ENCODE measurements at regions not wholly inside any gene's neighbourhood (a gene's known extent, or its start where the extent isn't known, plus 50 kb on each side); places are given as distances from the start of the nearest gene placed in this dataset.
A peak's percentile ranks its signal among the peaks of the same experiment; 100 is the strongest.

DNA sequence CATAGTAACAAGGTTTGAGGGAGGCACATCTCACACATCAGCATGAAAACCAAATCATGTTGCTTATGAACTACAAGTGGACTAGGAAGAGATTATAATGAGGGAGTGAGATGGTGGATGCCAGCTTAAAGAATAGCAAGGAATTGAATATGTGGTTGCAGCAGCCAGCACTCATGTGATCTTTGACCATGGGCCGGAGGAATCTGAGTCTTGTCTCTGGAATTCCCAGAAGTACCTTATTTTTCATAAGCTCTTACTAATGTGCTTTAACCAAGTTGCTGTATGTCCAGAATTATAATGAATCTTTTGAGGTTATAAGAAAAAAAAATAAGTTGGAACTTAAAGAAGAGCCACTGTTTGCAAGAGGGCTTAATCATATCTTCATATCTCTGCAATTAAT lies 97.0 kb downstream of the DISP1 start:
- DNase-seq (ENCODE audit: low read depth in 2 of 2) = no peak

DNA sequence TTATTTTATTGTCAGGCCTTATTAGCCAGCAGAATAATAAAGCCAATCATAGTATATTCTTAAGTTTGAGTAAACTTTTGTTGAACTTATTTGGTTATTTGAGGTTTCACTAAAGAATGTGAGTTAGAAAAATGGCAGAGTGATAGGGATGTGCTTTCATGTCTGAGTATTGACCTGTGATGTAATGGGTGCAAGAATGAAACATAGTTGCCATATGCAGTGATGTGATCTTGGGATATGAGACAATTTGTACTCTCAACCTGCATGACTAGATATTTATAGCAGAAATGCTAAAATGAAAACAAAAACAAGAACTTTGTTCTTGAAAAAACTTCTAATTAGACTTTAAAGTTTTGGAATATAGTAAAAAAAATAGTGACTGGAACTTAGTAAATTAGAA lies 97.9 kb downstream of the DISP1 start:
- DNase-seq (ENCODE audit: low read depth in 2 of 2) = no peak

DNA sequence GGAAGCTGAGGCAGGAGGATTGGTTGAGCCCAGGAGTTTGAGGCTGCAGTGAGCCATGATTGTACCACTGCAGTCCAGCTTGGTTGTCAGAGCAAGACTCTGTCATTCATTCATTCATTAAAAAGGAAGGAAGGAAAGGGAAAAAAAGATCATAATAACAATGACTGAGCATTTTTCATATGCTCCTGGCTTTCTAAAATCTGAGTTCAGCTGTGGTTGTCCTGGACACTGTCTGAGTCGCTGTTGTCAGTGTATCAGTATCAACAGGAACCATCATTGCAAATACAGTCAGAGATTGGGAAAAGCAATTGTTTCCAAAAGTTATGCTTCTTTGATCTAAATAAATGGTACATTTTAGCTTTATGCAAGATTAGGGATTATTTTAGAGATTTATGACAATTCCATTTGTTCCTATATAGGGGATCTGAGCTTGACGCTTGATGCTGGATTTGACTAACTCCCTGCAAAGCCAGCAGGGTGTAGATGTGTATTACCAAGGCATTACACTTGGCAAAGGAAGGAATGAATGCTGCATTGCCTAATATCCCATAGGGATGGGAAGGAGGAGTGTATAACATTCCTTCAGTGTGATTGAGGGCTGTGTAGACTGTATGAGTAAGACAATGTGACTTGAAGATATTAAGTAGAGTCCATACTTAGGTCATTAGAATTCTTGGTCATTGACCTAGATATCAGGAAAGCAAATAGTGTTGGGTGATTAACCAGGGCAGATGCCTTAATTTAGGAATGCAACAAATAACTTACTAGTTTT lies 100.2 kb downstream of the DISP1 start:
- peak; percentile 23 to 57 for DNase-seq (ENCODE audit: low read depth in 2 of 2)

DNA sequence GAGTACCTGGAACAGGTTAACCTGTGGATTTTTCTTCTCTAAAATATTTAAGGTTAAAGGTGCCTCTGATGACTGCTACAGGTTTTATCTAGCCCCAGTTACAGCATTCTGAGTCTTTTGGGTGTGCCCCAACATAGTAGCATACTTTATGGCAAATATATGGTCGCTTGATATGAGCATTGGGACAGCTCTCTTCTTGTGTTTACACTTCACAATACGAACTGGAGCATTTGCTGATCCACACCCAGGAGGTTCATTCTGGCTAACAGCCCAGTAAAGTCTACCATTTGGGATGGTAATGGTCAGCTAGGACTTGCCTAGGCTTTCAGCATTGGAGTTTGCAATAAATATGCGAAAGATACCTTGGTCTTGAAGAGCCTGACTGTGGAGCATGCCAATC lies 101.3 kb downstream of the DISP1 start:
- no peak for DNase-seq (ENCODE audit: low read depth in 2 of 2)

DNA sequence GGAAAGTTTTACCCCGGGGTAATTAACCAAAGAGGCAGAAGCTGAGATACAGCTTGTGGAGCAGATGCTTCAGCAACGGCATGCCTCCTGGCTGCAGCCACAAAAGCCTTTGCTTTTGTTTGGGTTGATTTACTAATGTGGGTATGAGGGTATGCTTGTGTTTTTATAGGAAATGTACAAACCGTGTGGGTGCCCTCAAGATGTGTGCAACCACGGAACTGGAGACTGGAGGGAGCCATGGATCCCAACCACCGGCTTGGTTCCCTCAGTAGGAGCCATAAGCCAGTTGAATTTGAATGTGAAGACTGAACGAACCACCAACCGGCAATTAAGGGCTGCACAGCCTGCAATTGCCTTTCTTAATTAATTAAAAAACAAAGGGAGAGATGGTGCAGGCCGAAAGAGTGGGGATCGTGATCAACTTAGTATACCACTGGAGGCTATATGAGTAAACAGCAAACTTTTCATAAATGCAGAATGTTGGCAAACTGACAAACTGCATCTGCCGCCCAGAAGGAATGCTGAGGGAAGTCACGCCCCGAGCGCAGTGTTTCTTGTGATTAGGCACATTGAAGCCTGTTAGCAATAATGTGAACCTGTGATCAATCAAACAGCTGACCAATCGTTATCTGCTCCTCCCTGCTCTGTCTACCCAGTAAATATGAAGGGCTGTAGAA lies 104.1 kb downstream of the DISP1 start:
- no peak for DNase-seq (ENCODE audit: low read depth in 2 of 2)

DNA sequence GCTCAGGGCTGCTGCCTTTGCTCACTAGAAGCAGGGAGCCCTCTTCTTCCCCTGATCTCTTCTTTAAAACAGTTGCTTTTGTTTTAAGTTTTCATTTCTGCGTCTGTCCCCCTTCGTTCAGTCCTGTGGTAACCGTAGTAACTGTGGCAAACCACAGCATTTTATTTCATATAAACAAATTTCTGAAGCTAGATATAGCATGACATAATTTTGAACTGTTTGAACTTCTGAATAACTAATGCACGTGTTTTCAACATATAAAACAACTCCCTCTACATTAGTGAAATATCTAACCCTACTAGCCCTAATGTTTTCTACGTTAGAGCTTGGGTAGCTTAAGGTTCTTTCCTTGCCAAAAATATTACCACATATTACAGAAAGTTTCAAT lies 104.6 kb downstream of the DISP1 start:
- no peak for DNase-seq (ENCODE audit: low read depth in 2 of 2)

DNA sequence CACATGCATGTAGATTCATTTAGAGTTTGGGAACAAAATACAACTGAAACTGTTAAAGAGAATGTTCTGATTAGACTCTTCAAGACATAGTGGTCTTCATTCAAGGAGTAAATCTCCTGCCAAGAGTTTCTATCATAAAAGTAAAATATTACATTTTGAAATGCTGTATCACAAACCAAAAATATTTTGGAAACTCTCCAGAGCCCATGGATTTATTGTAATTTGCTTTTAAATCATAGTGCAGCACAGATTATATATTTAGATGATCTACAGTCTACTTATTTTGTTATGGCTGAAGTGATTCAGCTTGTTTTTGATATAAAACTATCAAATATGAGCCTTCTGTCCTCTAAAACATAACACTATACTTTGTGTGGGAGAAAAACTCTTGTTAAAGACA lies 105.3 kb downstream of the DISP1 start:
- no peak for DNase-seq (ENCODE audit: low read depth in 2 of 2)

DNA sequence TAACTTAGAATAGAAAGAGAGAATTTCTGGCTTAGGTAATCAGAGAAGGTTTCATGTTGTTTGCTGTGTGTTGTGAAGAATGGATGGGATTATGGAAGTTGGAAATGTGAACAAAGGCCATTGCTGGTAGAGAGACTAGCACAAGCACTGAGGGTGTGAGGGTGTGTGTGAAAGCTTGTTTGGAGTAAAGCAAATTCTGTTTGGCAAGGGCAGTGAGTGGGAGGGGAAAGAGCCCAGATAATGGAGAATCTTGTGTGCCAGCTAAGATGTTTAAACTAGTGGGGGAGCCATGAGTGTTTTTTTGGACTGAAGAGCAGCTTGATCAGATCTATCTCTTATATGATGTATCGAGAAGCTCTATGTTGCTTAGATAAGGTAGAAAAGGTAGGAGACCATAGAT lies 107.1 kb downstream of the DISP1 start:
- no peak for DNase-seq (ENCODE audit: low read depth in 2 of 2)

DNA sequence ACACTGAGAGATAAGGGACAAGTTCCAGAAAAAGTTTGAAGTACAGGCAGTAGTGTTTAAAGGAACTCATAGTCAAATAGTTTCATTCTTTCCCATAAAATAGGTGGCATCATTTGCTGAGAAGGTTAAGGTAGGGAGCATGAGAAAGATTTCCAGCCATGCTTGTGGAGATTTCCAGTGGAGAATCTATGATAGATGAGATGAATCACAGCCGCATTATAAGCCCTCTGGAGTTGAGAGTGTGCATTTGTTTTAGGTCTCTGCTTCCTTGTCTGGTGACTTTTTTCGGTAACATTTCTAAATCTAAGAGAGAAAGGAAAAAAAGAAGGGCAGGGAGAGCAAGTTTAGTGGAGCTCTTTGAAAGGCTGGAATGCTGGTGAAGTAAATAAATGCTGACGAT lies 108.7 kb downstream of the DISP1 start:
- no peak for DNase-seq (ENCODE audit: low read depth in 2 of 2)

DNA sequence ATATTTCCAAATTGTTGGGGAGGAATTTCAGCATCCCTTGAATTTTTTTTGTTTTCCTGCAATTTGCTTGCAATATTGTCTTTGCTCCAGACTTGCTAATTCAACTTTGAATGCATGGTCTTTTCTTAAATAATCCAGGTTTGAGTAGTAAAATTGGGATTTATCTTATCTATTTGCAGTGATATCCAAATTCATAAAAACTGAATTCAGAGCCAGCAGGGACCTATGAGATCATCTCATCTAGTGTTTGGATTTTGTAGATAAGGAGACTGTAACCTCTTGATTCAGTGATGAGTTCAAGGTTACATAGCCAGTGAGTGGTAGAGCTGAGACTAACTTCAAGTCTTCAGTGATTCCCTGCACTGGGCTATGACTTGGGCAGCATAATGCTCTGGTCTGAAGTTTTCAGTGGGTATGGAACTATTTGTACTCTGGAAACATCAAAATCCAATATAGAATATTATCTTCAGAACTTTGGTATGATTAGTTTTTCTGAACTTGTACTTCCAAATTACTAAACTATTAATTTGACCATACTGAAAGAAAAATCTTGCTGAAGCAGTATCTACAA lies 109.4 kb downstream of the DISP1 start:
- no peak for DNase-seq (ENCODE audit: low read depth in 2 of 2)

DNA sequence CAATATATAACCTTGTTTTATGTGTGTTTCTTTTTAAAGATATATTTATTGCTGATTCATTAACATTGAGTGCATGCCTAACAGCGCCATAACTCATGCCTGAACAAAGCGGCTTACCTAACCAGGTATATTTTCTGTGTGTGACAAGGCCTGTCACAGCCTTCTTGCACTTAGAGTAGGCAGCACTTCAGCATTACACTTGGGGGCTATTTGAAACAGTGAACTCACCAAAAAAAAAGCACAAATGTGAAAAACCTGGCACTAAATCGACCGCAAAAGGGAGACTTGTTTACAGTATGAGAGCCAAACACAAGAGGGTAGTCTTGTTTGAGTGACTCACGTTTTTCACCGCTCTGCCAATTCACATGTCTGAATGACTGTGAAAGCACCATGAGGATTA lies 111.7 kb downstream of the DISP1 start:
- peak; percentile 18 to 31 for DNase-seq (ENCODE audit: low read depth in 2 of 2)

DNA sequence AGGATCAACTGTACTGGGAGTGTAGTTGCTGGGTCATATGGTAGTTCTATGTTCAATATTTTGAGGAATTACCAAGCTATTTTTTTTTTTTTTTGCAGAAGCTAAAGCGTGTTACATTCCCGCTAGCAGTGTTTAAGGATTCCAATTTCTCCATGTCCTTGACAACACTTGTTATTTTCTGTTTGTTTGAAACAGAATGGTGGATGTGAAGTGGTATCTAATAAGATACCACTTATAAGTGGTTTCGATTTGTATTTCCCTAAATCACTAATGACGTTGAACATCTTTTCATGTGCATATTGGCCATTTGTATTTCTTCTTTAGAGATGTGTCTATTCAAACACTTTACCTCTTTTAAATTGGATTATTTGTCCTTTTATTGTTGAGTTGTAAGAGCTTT lies 112.2 kb downstream of the DISP1 start:
- no peak for DNase-seq (ENCODE audit: low read depth in 2 of 2)

DNA sequence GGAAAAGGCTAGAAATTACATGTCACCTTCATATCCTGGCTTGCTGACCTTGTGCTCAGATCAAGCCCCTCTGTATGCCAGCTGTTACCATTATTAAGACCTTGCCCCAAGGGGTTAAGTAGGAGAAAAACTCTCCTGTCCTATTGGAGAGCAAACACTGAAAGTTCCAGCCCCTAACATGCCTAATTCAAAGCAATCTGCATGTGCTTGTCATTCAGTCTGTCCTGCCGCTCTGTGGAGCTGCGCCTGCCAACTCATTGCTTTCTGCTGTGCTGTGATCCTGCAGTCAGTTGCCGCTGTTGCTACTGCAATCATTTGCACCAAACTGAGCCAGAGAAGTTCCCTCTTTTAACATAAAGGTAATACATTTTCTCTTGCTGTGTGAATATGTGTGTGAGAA lies 113.4 kb downstream of the DISP1 start:
- DNase-seq (ENCODE audit: low read depth in 2 of 2) = peak; percentile 69 to 72

DNA sequence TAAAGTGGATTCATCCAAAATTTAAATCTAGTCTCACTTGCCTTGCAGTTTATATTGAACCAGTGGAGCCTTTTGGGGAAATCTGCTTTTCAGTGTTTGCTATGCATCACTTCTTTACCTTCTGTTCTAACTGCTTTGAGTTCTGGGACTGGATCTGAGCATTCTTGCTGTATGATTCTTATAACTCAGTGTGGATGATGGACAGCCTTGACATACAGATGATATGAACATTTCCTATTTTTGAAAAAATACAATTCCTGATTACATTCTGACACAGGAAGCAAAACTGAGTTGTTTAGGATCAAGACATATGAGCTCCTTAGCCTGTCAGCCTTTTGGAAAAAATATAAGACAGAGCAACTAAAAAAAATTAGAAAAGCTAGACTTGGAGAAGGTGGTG lies 115.2 kb downstream of the DISP1 start:
- peak in 1 of 2 donors; percentile 7 for DNase-seq (ENCODE audit: low read depth in 2 of 2)

DNA sequence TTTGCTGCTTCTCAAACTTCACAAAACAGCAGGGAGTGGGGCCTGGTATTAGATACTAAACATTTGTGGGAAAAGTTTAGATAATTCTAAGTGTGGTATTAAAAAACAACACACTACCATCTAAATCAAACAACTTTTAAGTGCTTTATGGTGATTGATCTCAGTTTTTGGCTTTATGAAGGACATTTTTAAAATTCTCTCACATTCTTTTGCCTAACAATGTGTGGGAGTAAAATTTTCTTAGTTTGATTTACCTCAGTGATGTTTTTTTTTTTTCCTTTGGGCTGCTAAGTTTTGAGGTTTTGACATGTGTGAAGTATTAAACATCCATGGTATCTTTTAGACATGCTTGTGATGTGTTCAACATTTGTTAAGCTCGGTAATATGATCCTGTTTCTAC lies 116.2 kb downstream of the DISP1 start:
- no peak for DNase-seq (ENCODE audit: low read depth in 2 of 2)

DNA sequence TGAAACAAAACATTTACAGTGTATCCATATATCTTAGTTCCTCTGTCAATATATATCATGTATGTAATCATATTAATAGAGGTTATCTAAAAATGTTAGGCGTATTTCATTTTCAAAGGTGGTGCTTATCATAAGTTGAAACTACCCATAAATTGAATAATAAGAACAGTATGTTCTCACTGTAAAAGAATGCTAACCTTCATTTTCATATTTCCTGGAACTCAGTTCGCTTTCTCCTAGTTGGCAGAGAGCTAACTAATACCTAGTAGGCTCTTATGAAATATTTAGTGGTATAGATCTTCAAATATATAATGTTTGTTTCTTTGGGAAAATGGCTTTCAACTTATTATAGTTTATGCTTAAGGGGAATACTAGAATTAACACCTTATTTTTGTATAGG lies 118.4 kb downstream of the DISP1 start:
- peak in 1 of 2 donors; percentile 30 for DNase-seq (ENCODE audit: low read depth in 2 of 2)

DNA sequence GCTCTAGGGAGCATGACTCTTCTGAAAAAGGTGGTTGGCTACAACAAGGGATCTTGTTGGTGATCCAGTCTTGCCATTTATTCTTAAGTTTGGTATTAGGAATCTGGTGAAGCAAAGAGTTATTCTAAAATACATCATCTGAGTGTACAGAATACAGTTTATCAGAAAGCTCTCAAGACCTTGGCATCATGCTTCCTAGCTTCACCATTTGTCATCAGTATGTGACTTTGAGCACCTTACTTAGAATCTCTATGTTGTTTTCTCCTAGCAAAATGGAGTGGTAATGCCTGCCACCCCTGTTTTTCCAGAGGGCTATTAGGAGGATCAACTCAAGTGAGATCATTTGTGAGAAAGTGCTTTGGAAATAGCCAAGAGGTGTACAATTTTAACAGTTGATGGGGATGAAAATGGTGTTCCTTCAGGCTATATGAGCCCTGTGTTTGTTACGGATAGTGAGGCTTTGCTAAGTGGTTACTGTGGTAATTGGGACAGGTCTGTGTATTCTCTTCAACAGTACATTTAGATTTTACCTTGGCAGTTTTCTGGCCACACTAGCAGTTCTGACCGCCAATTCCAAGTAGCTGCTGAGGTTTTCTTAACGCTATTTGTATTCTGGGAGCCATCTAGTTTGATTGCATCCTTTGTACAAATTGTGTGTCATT lies 120.5 kb downstream of the DISP1 start:
- DNase-seq (ENCODE audit: low read depth in 2 of 2) = no peak

DNA sequence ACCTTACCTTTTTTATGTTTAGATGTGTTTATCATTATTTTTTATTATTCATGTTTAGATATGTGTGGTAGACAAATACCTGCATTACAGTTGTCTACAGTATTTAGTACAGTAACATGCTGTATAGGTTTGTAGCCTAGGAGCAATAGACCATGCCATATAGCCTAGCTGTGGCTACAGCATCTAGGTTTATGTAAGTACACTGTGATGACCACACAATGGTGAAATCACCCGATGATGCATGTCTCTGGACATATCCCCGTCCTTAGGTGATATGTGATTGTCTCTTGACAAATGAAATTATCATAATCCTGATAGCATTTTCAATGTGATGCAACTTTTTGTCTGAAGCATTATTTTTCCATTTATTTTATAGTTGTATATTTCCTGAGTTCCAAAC lies 121.2 kb downstream of the DISP1 start:
- no peak for DNase-seq (ENCODE audit: low read depth in 2 of 2)

DNA sequence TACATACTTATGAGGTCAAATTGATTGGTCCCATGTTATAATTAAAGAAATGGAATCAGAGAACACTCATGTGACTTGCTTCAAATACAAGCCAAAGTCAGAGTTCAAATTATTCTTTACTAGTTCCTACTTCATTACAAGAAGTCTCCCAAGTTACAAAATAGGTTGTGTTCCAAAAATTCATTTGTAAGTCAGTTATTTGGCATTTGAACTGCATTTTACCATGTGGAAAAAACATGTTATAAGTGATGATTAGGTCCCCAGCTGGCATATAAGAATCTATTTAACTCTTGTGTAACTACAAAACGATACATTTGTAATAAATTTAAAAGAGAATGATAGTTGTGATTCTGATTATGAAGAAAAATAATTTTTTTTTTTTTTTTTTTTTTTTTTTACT lies 124.1 kb downstream of the DISP1 start:
- DNase-seq (ENCODE audit: low read depth in 2 of 2) = no peak

DNA sequence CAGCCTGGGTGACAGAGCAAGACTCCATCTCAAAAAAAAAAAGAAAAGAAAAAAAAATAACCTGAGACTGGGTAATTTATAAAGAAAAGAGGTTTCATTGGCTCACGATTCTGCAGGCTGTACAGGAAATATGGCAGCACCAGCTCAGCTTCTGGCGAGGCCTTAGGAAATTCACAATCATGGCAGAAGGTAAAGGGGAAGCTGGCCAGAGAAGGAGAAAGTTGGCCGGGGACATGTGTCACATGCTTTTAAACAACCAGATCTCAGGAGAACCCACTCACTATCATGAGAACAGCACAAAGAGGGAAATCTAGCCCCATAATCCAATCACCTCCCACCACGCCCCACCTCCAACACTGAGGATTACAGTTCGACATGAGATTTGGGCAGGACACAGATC lies 125.3 kb downstream of the DISP1 start:
- DNase-seq (ENCODE audit: low read depth in 2 of 2) = peak in 1 of 2 donors; percentile 9

DNA sequence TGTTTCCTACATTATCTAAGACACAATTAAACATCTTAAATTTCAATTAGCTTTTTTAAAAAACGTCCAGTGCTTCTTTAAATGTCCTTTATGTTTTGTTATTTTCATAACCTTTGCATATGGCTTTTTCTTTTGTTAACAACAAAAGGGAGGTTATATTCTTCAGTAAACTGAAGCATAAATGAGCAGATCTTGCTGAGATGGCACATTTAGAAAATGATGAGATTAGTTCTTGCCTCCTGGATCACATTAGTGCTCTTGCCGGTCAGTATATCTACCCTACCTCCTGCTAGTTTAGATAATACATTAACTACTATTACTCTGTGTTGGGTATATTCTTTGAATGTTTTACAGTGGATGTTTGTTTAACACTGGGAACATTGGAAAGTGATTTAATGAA lies 126.1 kb downstream of the DISP1 start:
- DNase-seq (ENCODE audit: low read depth in 2 of 2) = no peak

DNA sequence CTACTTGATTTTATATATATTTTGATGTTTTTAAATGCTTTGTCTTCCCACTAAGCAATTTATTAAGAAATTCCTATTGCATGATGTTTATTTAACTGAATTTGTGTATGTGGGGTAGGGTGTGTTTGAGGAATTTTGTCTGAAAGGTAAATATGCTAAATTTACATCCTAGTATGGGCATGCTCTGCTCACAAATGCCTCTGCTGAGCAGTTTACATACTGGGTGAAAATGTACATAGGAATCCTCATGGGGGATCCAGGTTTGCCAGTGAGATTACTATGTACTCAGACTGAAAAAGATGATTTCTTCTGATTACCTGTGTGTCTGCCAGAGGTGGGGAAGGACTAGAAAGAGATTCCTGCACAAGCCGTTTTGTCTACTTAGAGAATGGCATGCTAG lies 126.6 kb downstream of the DISP1 start:
- no peak for DNase-seq (ENCODE audit: low read depth in 2 of 2)

DNA sequence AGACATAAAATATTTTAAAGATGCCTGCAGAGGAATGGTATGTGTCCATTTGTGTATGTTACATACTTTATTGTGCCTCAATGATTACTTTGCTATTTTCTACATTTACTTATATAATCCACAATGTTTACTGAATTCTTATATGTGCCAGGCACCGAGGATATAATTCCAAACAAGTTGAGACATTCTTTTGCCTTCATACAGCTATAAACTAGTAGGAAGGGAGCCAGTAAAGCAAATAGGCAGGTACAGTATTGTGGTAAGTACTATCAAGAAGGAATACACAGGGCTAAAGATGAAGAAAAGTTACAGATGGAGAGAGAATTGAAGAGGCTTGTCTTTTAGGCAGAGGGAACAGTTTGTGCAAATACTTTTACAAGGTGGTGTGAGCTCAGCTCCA lies 131.6 kb downstream of the DISP1 start:
- no peak for DNase-seq (ENCODE audit: low read depth in 2 of 2)

All from lung microvascular endothelial cell (primary cell).